ENCODE measurements at regions not wholly inside any gene's neighbourhood (a gene's known extent, or its start where the extent isn't known, plus 50 kb on each side); places are given as distances from the start of the nearest gene placed in this dataset.
"Not testable (repeated sequence)": the region's sequence is repeated elsewhere in the genome, so short reads cannot be mapped to it uniquely, and the experiment has no call there.

- Mint-ChIP-seq H3K36me3 (ENCODE audit: low read depth) (no peaks in the 10 kb centered on the region), H3K4me3 (no peak overlapping the region), H3K9me3 (peaks cover 4% of the 10 kb centered on the region), H3K27ac (no peak overlapping the region), H3K4me1 (no peaks in the 10 kb centered on the region), H3K27me3 (no peaks in the 10 kb centered on the region)
- DNase-seq = no peak
- ATAC-seq = no peak
These were observed 196.4 kb upstream of the KIF2B start for GRCh38 chr17:53626286-53626685.

GRCh38 chr17:53619025-53619424 is 203.7 kb upstream of the KIF2B start:
- Mint-ChIP-seq H3K4me1 (no peaks in the 10 kb centered on the region), H3K4me3 (no peak overlapping the region), H3K27ac (no peak overlapping the region), H3K36me3 (ENCODE audit: low read depth) (no peaks in the 10 kb centered on the region), H3K9me3 (peaks cover 3% of the 10 kb centered on the region), H3K27me3 (no peaks in the 10 kb centered on the region)
- DNase-seq (no peak), ATAC-seq (no peak)

- not testable (repeated sequence) for H3K27me3 Mint-ChIP-seq; H3K27ac Mint-ChIP-seq; H3K4me3 Mint-ChIP-seq; DNase-seq; ATAC-seq; H3K36me3 Mint-ChIP-seq (ENCODE audit: low read depth); H3K4me1 Mint-ChIP-seq
- peaks cover 21% of the 10 kb centered on the region for H3K9me3 Mint-ChIP-seq
These were observed 214.5 kb upstream of the KIF2B start for GRCh38 chr17:53608208-53608607.

GRCh38 chr17:53607475-53607874 is 215.3 kb upstream of the KIF2B start:
- DNase-seq = no peak
- ATAC-seq = no peak
- Mint-ChIP-seq H3K27me3 (no peaks in the 10 kb centered on the region), H3K4me1 (no peaks in the 10 kb centered on the region), H3K9me3 (peaks cover 23% of the 10 kb centered on the region), H3K27ac (no peak overlapping the region), H3K4me3 (no peak overlapping the region), H3K36me3 (ENCODE audit: low read depth) (no peaks in the 10 kb centered on the region)

GRCh38 chr17:53588317-53588716 is 234.4 kb upstream of the KIF2B start:
- H3K27me3 Mint-ChIP-seq = no peaks in the 10 kb centered on the region
- H3K4me1 Mint-ChIP-seq = no peaks in the 10 kb centered on the region
- H3K36me3 Mint-ChIP-seq (ENCODE audit: low read depth) = no peaks in the 10 kb centered on the region
- DNase-seq (no peak), ATAC-seq (no peak)
- H3K9me3 Mint-ChIP-seq = peaks cover 20% of the 10 kb centered on the region
- H3K27ac Mint-ChIP-seq = no peak overlapping the region
- no peak overlapping the region for H3K4me3 Mint-ChIP-seq

GRCh38 chr17:53574038-53574437 is 248.7 kb upstream of the KIF2B start:
- Mint-ChIP-seq H3K27ac (no peak overlapping the region), H3K4me1 (peaks cover 2% of the 10 kb centered on the region), H3K36me3 (ENCODE audit: low read depth) (no peaks in the 10 kb centered on the region), H3K27me3 (no peaks in the 10 kb centered on the region), H3K4me3 (no peak overlapping the region), H3K9me3 (peaks cover 14% of the 10 kb centered on the region)
- DNase-seq (no peak), ATAC-seq (no peak)

- no peak overlapping the region for H3K27ac Mint-ChIP-seq
- no peak overlapping the region for H3K4me3 Mint-ChIP-seq
- H3K4me1 Mint-ChIP-seq = peaks cover 2% of the 10 kb centered on the region
- H3K27me3 Mint-ChIP-seq = no peaks in the 10 kb centered on the region
- H3K36me3 Mint-ChIP-seq (ENCODE audit: low read depth) = no peaks in the 10 kb centered on the region
- H3K9me3 Mint-ChIP-seq = peaks cover 14% of the 10 kb centered on the region
- DNase-seq (no peak), ATAC-seq (no peak)
These were observed 251.4 kb upstream of the KIF2B start for GRCh38 chr17:53571342-53571741.

- Mint-ChIP-seq H3K4me3 (no peak overlapping the region), H3K4me1 (peaks cover 2% of the 10 kb centered on the region), H3K9me3 (peaks cover 14% of the 10 kb centered on the region), H3K27me3 (no peaks in the 10 kb centered on the region), H3K36me3 (ENCODE audit: low read depth) (no peaks in the 10 kb centered on the region), H3K27ac (no peak overlapping the region)
- ATAC-seq (no peak), DNase-seq (no peak)
These were observed 252.0 kb upstream of the KIF2B start for GRCh38 chr17:53570731-53571130.

GRCh38 chr17:53560953-53561352 is 261.8 kb upstream of the KIF2B start:
- Mint-ChIP-seq H3K27ac (no peak overlapping the region), H3K9me3 (peaks cover 18% of the 10 kb centered on the region), H3K36me3 (ENCODE audit: low read depth) (no peaks in the 10 kb centered on the region), H3K4me1 (no peaks in the 10 kb centered on the region), H3K27me3 (no peaks in the 10 kb centered on the region), H3K4me3 (no peak overlapping the region)
- DNase-seq = no peak
- no peak for ATAC-seq

- Mint-ChIP-seq H3K4me1 (no peaks in the 10 kb centered on the region), H3K27me3 (no peaks in the 10 kb centered on the region), H3K4me3 (no peak overlapping the region), H3K9me3 (peaks cover 9% of the 10 kb centered on the region), H3K36me3 (ENCODE audit: low read depth) (no peaks in the 10 kb centered on the region), H3K27ac (no peak overlapping the region)
- ATAC-seq = no peak
- no peak for DNase-seq
These were observed 274.5 kb upstream of the KIF2B start for GRCh38 chr17:53548252-53548651.

GRCh38 chr17:53543472-53543871 is 279.3 kb upstream of the KIF2B start:
- Mint-ChIP-seq H3K4me1 (no peaks in the 10 kb centered on the region), H3K27me3 (no peaks in the 10 kb centered on the region), H3K4me3 (no peak overlapping the region), H3K36me3 (ENCODE audit: low read depth) (no peaks in the 10 kb centered on the region), H3K27ac (no peak overlapping the region), H3K9me3 (peaks cover 3% of the 10 kb centered on the region)
- DNase-seq = no peak
- ATAC-seq = no peak

- ATAC-seq (no peak), DNase-seq (no peak)
- Mint-ChIP-seq H3K9me3 (peaks cover 7% of the 10 kb centered on the region), H3K36me3 (ENCODE audit: low read depth) (no peaks in the 10 kb centered on the region), H3K27me3 (no peaks in the 10 kb centered on the region), H3K4me3 (no peak overlapping the region), H3K4me1 (no peaks in the 10 kb centered on the region), H3K27ac (no peak overlapping the region)
These were observed 284.6 kb upstream of the KIF2B start for GRCh38 chr17:53538129-53538617.

- no peak for DNase-seq
- H3K4me3 Mint-ChIP-seq = no peak overlapping the region
- no peak for ATAC-seq
- H3K27ac Mint-ChIP-seq = no peak overlapping the region
- H3K36me3 Mint-ChIP-seq (ENCODE audit: low read depth) = no peaks in the 10 kb centered on the region
- no peaks in the 10 kb centered on the region for H3K27me3 Mint-ChIP-seq
- H3K4me1 Mint-ChIP-seq = no peaks in the 10 kb centered on the region
- H3K9me3 Mint-ChIP-seq = peaks cover 15% of the 10 kb centered on the region
These were observed 295.3 kb upstream of the KIF2B start for GRCh38 chr17:53527473-53527872.

GRCh38 chr17:53525590-53525989 is 297.1 kb upstream of the KIF2B start:
- Mint-ChIP-seq H3K36me3 (ENCODE audit: low read depth) (no peaks in the 10 kb centered on the region), H3K4me1 (no peaks in the 10 kb centered on the region)
- no peak for DNase-seq

GRCh38 chr17:53516636-53517035 is 306.1 kb upstream of the KIF2B start:
- Mint-ChIP-seq H3K4me3 (no peak overlapping the region), H3K4me1 (no peaks in the 10 kb centered on the region), H3K9me3 (peaks cover 20% of the 10 kb centered on the region), H3K27ac (no peak overlapping the region), H3K27me3 (no peaks in the 10 kb centered on the region), H3K36me3 (ENCODE audit: low read depth) (no peaks in the 10 kb centered on the region)
- no peak for ATAC-seq
- DNase-seq = no peak

More at GRCh38 chr17:53525590-53525989, 297.1 kb upstream of the KIF2B start:
- H3K27ac Mint-ChIP-seq = no peak overlapping the region
- peaks cover 11% of the 10 kb centered on the region for H3K9me3 Mint-ChIP-seq
- no peak overlapping the region for H3K4me3 Mint-ChIP-seq
- no peaks in the 10 kb centered on the region for H3K27me3 Mint-ChIP-seq
- no peak for ATAC-seq

GRCh38 chr17:53499277-53499676 is 323.4 kb upstream of the KIF2B start:
- H3K27ac Mint-ChIP-seq = no peak overlapping the region
- no peak for ATAC-seq
- no peaks in the 10 kb centered on the region for H3K27me3 Mint-ChIP-seq
- H3K4me3 Mint-ChIP-seq = no peak overlapping the region
- H3K9me3 Mint-ChIP-seq = peaks cover 12% of the 10 kb centered on the region
- no peak for DNase-seq
- no peaks in the 10 kb centered on the region for H3K4me1 Mint-ChIP-seq
- H3K36me3 Mint-ChIP-seq (ENCODE audit: low read depth) = no peaks in the 10 kb centered on the region
